ENCODE measurements at regions not wholly inside any gene's neighbourhood (a gene's known extent, or its start where the extent isn't known, plus 50 kb on each side); places are given as distances from the start of the nearest gene placed in this dataset.

- TF ChIP-seq, protein P1, sequence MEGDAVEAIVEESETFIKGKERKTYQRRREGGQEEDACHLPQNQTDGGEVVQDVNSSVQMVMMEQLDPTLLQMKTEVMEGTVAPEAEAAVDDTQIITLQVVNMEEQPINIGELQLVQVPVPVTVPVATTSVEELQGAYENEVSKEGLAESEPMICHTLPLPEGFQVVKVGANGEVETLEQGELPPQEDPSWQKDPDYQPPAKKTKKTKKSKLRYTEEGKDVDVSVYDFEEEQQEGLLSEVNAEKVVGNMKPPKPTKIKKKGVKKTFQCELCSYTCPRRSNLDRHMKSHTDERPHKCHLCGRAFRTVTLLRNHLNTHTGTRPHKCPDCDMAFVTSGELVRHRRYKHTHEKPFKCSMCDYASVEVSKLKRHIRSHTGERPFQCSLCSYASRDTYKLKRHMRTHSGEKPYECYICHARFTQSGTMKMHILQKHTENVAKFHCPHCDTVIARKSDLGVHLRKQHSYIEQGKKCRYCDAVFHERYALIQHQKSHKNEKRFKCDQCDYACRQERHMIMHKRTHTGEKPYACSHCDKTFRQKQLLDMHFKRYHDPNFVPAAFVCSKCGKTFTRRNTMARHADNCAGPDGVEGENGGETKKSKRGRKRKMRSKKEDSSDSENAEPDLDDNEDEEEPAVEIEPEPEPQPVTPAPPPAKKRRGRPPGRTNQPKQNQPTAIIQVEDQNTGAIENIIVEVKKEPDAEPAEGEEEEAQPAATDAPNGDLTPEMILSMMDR (IDR thresholded peaks at IDR 0.05; ENCODE audit: poor library complexity), result no peak
- TF ChIP-seq EZH2 (IDR thresholded peaks at IDR 0.05; ENCODE audit: borderline replicate concordance) (no peak), EZH2phosphoT487 (IDR thresholded peaks at IDR 0.05; ENCODE audit: low read depth, severe bottlenecking, unreplicated experiment) (no peak)
Observed at GRCh38 chr2:52054824-52055223, 1022.9 kb upstream of the NRXN1 start.
